GM20000 (cell line): ENCODE measurements at regions not wholly inside any gene's neighbourhood (a gene's known extent, or its start where the extent isn't known, plus 50 kb on each side); places are given as distances from the start of the nearest gene placed in this dataset.
"Not testable (repeated sequence)": the region's sequence is repeated elsewhere in the genome, so short reads cannot be mapped to it uniquely, and the experiment has no call there.

Source experiments
- DNase-seq: peaks from one replicate; pipeline ENCODE4 v3.0.0; 2012; ENCODE audit warnings: low spot score
- TF ChIP-seq, protein P1 (sequence below): IDR thresholded peaks from 2 replicates; pipeline ENCODE4 v1.5.1; 2012; ENCODE audit warnings: mild to moderate bottlenecking, control low read depth; ENCODE audit errors: extremely low read depth, missing control alignments

DNA sequence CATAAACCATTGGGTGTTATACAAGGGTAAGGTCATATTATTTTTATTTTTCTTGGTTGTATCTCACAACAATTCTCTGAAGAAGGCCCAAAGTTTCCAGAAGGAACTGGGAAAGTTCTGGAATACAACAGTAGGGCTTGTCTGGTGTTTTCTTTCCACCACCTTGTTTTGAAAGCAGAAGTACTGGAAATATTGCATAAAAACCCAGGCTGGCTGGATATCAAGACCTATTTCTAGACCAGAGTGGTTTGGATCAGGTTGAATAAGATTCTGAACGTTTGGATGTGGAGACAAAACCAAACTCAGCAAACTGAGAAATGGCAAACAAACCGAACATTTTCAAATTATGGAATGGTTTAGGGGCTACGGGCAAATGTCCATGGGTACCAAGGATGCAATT lies 182.6 kb upstream of the FZD8 start:
- no peak for DNase-seq
- TF ChIP-seq, protein P1, sequence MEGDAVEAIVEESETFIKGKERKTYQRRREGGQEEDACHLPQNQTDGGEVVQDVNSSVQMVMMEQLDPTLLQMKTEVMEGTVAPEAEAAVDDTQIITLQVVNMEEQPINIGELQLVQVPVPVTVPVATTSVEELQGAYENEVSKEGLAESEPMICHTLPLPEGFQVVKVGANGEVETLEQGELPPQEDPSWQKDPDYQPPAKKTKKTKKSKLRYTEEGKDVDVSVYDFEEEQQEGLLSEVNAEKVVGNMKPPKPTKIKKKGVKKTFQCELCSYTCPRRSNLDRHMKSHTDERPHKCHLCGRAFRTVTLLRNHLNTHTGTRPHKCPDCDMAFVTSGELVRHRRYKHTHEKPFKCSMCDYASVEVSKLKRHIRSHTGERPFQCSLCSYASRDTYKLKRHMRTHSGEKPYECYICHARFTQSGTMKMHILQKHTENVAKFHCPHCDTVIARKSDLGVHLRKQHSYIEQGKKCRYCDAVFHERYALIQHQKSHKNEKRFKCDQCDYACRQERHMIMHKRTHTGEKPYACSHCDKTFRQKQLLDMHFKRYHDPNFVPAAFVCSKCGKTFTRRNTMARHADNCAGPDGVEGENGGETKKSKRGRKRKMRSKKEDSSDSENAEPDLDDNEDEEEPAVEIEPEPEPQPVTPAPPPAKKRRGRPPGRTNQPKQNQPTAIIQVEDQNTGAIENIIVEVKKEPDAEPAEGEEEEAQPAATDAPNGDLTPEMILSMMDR = no peak

DNA sequence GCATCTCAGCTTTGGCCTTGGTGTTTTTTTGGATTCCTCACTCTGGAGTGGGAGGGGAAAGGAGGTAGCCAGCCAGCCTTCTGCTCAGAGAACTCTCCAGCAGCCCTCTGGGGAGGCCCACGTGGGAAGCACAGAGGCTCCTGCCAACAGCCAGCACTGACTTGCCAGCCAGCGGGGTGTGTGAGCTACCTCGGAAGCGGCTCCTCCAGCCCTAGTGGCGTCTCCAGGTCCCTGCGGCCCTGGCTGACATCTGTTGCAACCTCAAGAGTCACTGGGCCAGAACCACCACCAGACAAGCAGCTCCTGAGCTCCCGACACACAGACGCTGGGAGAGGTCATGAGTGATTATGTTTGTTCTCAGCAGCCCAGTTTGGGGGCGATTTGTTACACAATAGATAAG lies 180.2 kb upstream of the FZD8 start:
- no peak for DNase-seq
- TF ChIP-seq, protein P1 = no peak

DNA sequence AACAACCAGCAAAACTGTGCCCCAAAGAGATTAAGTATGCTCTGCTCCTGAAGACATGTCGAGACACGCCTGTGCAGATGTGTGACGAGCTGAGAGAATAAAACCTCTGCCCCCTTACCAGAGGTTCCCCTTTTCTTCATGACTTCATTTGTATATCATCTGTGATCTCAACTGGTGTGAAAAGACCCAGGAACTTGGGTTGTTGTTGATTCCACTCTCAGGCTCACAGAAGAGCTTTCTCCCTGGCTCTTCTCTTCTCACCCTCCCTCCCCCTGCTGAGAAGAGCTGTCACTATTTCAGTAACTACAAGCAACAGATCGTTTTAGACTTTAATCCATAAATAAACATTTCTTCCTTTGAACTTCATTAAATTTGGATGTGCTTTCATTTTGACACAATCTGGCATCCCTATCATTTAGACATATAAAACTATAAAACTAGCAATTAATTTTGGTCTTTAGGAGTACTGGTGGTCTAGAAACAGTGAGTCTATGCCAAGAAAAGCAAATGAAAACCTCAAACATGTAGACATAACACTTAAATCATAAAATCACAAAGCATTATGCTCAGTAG lies 179.3 kb upstream of the FZD8 start:
- DNase-seq = peak; percentile 8
- TF ChIP-seq, protein P1 = no peak

DNA sequence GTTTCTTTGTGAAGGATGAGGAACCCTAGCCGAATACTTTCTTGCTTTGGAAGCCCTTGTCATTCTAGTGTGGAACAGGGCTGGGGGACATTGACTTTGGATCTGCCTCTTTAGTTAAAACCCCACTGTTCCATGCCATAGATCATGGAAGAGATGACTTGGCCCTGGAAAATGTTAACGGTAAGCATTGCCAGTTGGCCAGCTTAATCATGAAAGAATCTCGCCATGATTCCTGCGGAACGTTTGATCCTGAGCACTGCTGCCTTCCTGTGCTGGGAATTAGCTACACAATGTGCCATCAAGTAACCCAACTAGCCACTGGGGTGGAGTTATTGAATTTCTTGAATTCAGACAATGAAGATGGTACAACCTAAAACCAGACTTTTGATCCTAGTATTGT lies 177.6 kb upstream of the FZD8 start:
- TF ChIP-seq, protein P1 = no peak
- DNase-seq = no peak

DNA sequence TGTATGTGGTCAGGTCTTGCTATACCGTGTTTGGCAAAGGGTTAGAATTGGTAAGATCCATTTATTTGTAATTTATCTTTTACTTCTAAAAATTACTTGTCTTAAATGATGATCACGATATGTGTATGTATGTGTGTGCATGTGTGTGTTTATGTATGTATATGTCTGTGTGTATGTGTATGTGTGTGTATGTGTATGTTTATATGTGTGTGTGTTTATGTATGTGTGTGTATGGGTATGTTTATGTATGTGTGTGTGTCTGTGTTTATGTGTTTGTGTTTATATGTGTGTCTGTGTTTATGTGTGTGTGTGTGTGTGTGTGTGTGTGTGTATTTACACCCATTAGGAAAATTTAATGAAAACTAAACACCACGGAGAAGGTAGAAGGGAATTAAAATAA lies 176.9 kb upstream of the FZD8 start:
- TF ChIP-seq, protein P1 = no peak
- DNase-seq = no peak

DNA sequence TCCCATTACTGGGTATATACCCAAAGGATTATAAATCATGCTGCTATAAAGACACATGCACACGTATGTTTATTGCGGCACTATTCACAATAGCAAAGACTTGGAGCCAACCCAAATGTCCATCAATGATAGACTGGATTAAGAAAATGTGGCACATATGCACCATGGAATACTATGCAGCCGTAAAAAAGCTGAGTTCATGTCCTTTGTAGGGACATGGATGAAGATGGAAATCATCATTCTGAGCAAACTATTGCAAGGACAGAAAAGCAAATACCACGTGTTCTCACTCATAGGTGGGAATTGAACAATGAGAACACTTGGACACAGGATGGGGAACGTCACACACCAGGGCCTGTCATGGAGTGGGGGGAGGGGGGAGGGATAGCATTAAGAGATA lies 175.0 kb upstream of the FZD8 start:
- DNase-seq = not testable (repeated sequence)

DNA sequence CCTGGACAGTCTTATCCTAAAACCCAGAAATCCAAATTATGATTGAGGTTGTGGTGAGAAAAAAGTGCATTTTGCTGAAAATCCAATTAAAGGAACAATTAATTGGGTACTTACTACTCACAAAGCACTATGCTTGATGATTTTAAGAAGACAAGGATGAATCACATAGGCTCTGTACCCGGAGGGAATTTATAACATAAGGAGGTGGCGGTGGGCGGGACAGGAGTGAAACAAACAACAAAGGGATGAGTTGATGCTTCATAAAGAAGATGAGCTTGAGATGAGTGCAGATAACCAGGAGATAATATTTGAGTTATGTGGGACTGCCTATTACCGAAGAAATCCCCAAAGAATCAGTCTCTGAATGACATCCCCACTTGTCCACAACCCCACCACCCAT lies 171.1 kb upstream of the FZD8 start:
- TF ChIP-seq, protein P1 = no peak
- DNase-seq = no peak

DNA sequence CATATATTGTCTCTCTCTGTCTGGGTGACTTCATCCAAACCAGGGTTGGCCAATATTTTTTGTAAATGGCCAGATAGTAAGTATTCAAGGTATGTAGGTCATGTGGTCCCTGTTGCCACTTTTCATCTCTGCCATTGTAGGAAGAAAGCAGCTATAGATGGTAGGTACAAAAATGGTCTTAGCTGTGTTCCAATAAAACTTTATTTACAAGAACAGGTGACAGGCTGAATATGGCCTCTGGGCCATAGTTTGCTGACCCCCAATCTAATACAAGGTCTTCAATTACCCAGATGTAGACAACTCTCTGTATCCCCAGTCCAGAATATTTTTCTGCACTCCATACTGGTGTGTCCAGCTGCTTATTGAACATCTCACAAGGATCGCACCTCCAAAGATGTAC lies 166.2 kb upstream of the FZD8 start:
- TF ChIP-seq, protein P1 = no peak

More for the DNA sequence above, 166.2 kb upstream of the FZD8 start:
- DNase-seq = no peak
